ENCODE measurements at regions not wholly inside any gene's neighbourhood (a gene's known extent, or its start where the extent isn't known, plus 50 kb on each side); places are given as distances from the start of the nearest gene placed in this dataset.

DNA sequence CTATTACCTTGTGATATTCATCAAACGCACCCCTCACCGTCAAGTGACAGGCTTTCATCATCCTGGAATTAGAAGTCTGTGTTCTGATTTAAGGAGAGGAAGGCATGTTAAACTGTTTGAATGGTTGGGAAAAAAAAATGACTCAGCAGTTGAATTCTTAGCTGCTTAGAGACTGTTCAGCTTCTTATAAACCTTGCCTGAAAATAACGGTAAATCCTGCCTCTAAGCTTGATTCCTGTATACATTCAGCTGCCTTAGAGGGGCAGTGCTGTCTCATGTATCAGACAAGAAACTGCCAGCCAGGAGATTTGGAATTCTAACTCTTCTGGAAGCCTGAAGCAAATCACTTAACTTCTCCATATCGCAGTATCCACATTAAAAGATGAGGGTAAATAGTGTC lies 437.4 kb downstream of the JRKL start:
- H3K4me1 ChIP-seq (ENCODE audit: insufficient read depth, low read length, severe bottlenecking) = no peaks in the 10 kb centered on the region
- no peak overlapping the region for H2AFZ ChIP-seq (ENCODE audit: low read length)
- H3K4me3 ChIP-seq (ENCODE audit: low read depth, low read length, poor library complexity, severe bottlenecking) = no peak overlapping the region
- H3K9me3 ChIP-seq (ENCODE audit: low read length) = no peaks in the 10 kb centered on the region
- H3K27ac ChIP-seq (ENCODE audit: low read depth, low read length, poor library complexity, severe bottlenecking) = no peak overlapping the region
- H3K9ac ChIP-seq (ENCODE audit: low read length) = no peak overlapping the region
- H3K9me2 ChIP-seq (ENCODE audit: low read depth, low read length) = no peaks in the 10 kb centered on the region
- H3K79me2 ChIP-seq (ENCODE audit: insufficient read depth, low read length) = no peaks in the 10 kb centered on the region
- H3K4me2 ChIP-seq (ENCODE audit: low read length) = no peak overlapping the region
- no peaks in the 10 kb centered on the region for H3K36me3 ChIP-seq (ENCODE audit: insufficient read depth, low read length)
- H4K20me1 ChIP-seq (ENCODE audit: insufficient read depth, low read length) = no peaks in the 10 kb centered on the region
- H3K27me3 ChIP-seq (ENCODE audit: insufficient read depth, low read length) = no peaks in the 10 kb centered on the region
- H3F3A ChIP-seq (ENCODE audit: insufficient read depth, low read length) = no peaks in the 10 kb centered on the region
- TF ChIP-seq, protein P1, sequence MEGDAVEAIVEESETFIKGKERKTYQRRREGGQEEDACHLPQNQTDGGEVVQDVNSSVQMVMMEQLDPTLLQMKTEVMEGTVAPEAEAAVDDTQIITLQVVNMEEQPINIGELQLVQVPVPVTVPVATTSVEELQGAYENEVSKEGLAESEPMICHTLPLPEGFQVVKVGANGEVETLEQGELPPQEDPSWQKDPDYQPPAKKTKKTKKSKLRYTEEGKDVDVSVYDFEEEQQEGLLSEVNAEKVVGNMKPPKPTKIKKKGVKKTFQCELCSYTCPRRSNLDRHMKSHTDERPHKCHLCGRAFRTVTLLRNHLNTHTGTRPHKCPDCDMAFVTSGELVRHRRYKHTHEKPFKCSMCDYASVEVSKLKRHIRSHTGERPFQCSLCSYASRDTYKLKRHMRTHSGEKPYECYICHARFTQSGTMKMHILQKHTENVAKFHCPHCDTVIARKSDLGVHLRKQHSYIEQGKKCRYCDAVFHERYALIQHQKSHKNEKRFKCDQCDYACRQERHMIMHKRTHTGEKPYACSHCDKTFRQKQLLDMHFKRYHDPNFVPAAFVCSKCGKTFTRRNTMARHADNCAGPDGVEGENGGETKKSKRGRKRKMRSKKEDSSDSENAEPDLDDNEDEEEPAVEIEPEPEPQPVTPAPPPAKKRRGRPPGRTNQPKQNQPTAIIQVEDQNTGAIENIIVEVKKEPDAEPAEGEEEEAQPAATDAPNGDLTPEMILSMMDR (IDR thresholded peaks at IDR 0.05; ENCODE audit: low read length) = no peak
- no peak for TF ChIP-seq EZH2 (IDR thresholded peaks at IDR 0.05; ENCODE audit: borderline replicate concordance, low read length)

DNA sequence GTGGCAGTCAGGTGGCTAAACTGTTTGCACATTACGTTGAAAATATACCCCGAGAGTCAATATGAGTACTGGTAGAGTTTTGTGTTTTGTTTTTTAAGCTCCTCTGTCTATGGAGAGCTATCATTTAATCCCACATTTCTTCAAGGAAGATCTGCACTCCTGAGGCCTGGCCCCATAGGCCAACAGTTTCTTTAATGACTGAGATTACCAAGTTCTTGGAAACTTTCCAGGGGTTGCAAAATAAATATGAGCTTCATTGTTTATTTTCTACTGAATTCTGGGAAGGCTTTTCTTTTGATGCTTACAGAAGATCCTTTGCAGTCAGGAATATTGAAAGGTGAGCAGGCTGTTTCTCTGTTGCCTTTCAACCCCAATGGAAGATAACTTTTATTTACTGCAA lies 452.0 kb downstream of the JRKL start:
- Histone ChIP-seq H3K9me2 (ENCODE audit: low read depth, low read length) (no peaks in the 10 kb centered on the region), H3F3A (ENCODE audit: insufficient read depth, low read length) (no peaks in the 10 kb centered on the region), H4K20me1 (ENCODE audit: insufficient read depth, low read length) (no peaks in the 10 kb centered on the region), H3K27me3 (ENCODE audit: insufficient read depth, low read length) (no peaks in the 10 kb centered on the region), H2AFZ (ENCODE audit: low read length) (no peak overlapping the region), H3K4me1 (ENCODE audit: insufficient read depth, low read length, severe bottlenecking) (no peaks in the 10 kb centered on the region), H3K79me2 (ENCODE audit: insufficient read depth, low read length) (no peaks in the 10 kb centered on the region), H3K4me3 (ENCODE audit: low read depth, low read length, poor library complexity, severe bottlenecking) (no peak overlapping the region), H3K27ac (ENCODE audit: low read depth, low read length, poor library complexity, severe bottlenecking) (no peak overlapping the region), H3K36me3 (ENCODE audit: insufficient read depth, low read length) (no peaks in the 10 kb centered on the region), H3K4me2 (ENCODE audit: low read length) (no peak overlapping the region), H3K9me3 (ENCODE audit: low read length) (no peaks in the 10 kb centered on the region), H3K9ac (ENCODE audit: low read length) (no peak overlapping the region)
- TF ChIP-seq, protein P1 (IDR thresholded peaks at IDR 0.05; ENCODE audit: low read length) = no peak
- TF ChIP-seq EZH2 (IDR thresholded peaks at IDR 0.05; ENCODE audit: borderline replicate concordance, low read length) = no peak

DNA sequence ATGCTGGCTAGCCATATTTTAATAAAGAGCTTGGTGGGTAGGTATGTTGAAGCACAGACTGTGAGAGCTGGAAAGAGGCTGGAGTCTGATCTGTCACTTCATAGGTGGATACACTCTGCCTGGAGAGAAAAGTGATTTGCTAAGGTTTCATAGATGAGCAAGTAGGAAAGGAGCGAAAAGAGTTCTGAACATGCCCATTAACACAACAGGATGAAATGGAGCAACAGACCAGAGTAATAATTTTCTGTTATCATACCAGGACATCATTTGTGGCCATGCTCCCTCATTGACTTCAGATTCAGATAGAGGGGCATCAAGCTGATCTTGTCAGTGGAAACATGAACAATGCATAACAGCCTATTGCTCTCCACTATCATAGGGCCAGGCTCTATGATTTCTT lies 452.9 kb downstream of the JRKL start:
- TF ChIP-seq, protein P1 (IDR thresholded peaks at IDR 0.05; ENCODE audit: low read length) = no peak
- no peak for TF ChIP-seq EZH2 (IDR thresholded peaks at IDR 0.05; ENCODE audit: borderline replicate concordance, low read length)
- no peaks in the 10 kb centered on the region for H3K27me3 ChIP-seq (ENCODE audit: insufficient read depth, low read length)
- no peak overlapping the region for H3K27ac ChIP-seq (ENCODE audit: low read depth, low read length, poor library complexity, severe bottlenecking)
- no peak overlapping the region for H2AFZ ChIP-seq (ENCODE audit: low read length)
- H3K36me3 ChIP-seq (ENCODE audit: insufficient read depth, low read length) = no peaks in the 10 kb centered on the region
- H4K20me1 ChIP-seq (ENCODE audit: insufficient read depth, low read length) = no peaks in the 10 kb centered on the region
- H3F3A ChIP-seq (ENCODE audit: insufficient read depth, low read length) = no peaks in the 10 kb centered on the region
- H3K4me2 ChIP-seq (ENCODE audit: low read length) = no peak overlapping the region
- no peaks in the 10 kb centered on the region for H3K79me2 ChIP-seq (ENCODE audit: insufficient read depth, low read length)
- H3K4me3 ChIP-seq (ENCODE audit: low read depth, low read length, poor library complexity, severe bottlenecking) = no peak overlapping the region
- no peak overlapping the region for H3K9ac ChIP-seq (ENCODE audit: low read length)
- no peaks in the 10 kb centered on the region for H3K9me3 ChIP-seq (ENCODE audit: low read length)
- no peaks in the 10 kb centered on the region for H3K9me2 ChIP-seq (ENCODE audit: low read depth, low read length)
- H3K4me1 ChIP-seq (ENCODE audit: insufficient read depth, low read length, severe bottlenecking) = no peaks in the 10 kb centered on the region
